HCT116 (cell line): ENCODE measurements at regions not wholly inside any gene's neighbourhood (a gene's known extent, or its start where the extent isn't known, plus 50 kb on each side); places are given as distances from the start of the nearest gene placed in this dataset.

ENCODE experiments used
- ELF1 ChIP-seq: IDR thresholded peaks from 2 replicates; pipeline ENCODE4 v1.6.1; 2012; ENCODE audit warnings: low read depth, borderline replicate concordance
- EZH2phosphoT487 ChIP-seq: fragments of 200-600 bp; IDR thresholded peaks from 2 replicates; pipeline ENCODE4 v1.6.1; 2018; ENCODE audit warnings: antibody characterized with exemption, borderline replicate concordance
- POLR2A ChIP-seq: IDR thresholded peaks from 2 replicates; pipeline ENCODE4 v1.7.0; 2011; ENCODE audit warnings: borderline replicate concordance; ENCODE audit not compliant: insufficient read depth, insufficient read length; ENCODE audit errors: extremely low read depth
- POLR2AphosphoS5 ChIP-seq: IDR thresholded peaks from 2 replicates; pipeline ENCODE4 v1.6.1; 2011; ENCODE audit warnings: mild to moderate bottlenecking, low read depth, low read length, moderate library complexity
- RAD21 ChIP-seq: IDR thresholded peaks from 2 replicates; pipeline ENCODE4 v1.6.1; 2012; ENCODE audit warnings: low read depth, mild to moderate bottlenecking
- SRF ChIP-seq: IDR thresholded peaks from 2 replicates; pipeline ENCODE4 v1.6.1; 2012; ENCODE audit warnings: low read depth
- TCF7L2 ChIP-seq: IDR thresholded peaks from 2 replicates; pipeline ENCODE4 v1.7.0; 2011; ENCODE audit warnings: borderline replicate concordance, inconsistent platforms; ENCODE audit not compliant: insufficient read depth, insufficient read length; ENCODE audit errors: extremely low read depth
- TF ChIP-seq, protein P1 (sequence below): IDR thresholded peaks from 2 replicates; pipeline ENCODE4 v1.6.1; 2012
- TF ChIP-seq, protein P2 (sequence below), 3 experiments: fragments of 200-600 bp in 1 of 3; sonication (generic) in 1 of 3; IDR thresholded peaks in 2 of 3; conservative IDR thresholded peaks in 1 of 3; 2 replicates each; pipeline ENCODE4 v1.5.1; 2012 to 2017; ENCODE audit warnings: low read depth in 2 of 3, low read length in 2 of 3, antibody characterized with exemption in 1 of 3, borderline replicate concordance in 1 of 3, control low read depth in 1 of 3, mild to moderate bottlenecking in 1 of 3, mixed read lengths in 1 of 3, mixed run types in 1 of 3, moderate library complexity in 1 of 3; ENCODE audit not compliant: insufficient read depth in 1 of 3
- TF ChIP-seq, protein P3 (sequence below): IDR thresholded peaks from 2 replicates; pipeline ENCODE4 v1.6.1; 2012; ENCODE audit warnings: low read depth
- TF ChIP-seq, protein P4 (sequence below): IDR thresholded peaks from 2 replicates; pipeline ENCODE4 v1.6.1; 2012

DNA sequence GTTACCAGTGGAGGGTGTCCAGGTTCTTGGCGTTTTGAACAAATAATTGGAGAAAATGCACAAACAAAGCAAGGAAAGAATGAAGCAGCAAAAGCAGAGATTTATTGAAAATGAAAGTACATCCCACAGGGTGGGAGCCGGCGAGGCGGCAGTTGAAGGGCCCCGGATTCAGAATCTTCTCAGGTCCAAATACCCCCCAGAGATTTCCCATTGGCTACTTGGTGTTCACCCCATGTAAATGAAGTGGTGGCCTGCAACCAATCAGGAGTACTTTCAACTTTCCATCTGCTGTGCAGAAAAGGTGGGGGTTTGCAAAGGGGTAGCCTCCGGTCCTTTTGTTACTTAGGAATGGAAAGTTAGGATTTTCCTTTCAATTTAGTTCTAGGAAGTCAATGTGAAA, 1447.0 kb downstream of the C4orf33 start:
- TF ChIP-seq, protein P1, sequence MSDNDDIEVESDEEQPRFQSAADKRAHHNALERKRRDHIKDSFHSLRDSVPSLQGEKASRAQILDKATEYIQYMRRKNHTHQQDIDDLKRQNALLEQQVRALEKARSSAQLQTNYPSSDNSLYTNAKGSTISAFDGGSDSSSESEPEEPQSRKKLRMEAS: no peak
- TF ChIP-seq, protein P2, sequence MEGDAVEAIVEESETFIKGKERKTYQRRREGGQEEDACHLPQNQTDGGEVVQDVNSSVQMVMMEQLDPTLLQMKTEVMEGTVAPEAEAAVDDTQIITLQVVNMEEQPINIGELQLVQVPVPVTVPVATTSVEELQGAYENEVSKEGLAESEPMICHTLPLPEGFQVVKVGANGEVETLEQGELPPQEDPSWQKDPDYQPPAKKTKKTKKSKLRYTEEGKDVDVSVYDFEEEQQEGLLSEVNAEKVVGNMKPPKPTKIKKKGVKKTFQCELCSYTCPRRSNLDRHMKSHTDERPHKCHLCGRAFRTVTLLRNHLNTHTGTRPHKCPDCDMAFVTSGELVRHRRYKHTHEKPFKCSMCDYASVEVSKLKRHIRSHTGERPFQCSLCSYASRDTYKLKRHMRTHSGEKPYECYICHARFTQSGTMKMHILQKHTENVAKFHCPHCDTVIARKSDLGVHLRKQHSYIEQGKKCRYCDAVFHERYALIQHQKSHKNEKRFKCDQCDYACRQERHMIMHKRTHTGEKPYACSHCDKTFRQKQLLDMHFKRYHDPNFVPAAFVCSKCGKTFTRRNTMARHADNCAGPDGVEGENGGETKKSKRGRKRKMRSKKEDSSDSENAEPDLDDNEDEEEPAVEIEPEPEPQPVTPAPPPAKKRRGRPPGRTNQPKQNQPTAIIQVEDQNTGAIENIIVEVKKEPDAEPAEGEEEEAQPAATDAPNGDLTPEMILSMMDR (IDR thresholded peaks at IDR 0.05 in 2 of 3, conservative IDR thresholded peaks at IDR 0.05 in 1 of 3; ENCODE audit: borderline replicate concordance in 1 of 3, insufficient read depth in 1 of 3, low read depth in 2 of 3, low read length in 2 of 3): no peak
- no peak for TF ChIP-seq SRF
- TF ChIP-seq POLR2A: no peak
- no peak for TF ChIP-seq RAD21
- no peak for TF ChIP-seq EZH2phosphoT487
- TF ChIP-seq, protein P3, sequence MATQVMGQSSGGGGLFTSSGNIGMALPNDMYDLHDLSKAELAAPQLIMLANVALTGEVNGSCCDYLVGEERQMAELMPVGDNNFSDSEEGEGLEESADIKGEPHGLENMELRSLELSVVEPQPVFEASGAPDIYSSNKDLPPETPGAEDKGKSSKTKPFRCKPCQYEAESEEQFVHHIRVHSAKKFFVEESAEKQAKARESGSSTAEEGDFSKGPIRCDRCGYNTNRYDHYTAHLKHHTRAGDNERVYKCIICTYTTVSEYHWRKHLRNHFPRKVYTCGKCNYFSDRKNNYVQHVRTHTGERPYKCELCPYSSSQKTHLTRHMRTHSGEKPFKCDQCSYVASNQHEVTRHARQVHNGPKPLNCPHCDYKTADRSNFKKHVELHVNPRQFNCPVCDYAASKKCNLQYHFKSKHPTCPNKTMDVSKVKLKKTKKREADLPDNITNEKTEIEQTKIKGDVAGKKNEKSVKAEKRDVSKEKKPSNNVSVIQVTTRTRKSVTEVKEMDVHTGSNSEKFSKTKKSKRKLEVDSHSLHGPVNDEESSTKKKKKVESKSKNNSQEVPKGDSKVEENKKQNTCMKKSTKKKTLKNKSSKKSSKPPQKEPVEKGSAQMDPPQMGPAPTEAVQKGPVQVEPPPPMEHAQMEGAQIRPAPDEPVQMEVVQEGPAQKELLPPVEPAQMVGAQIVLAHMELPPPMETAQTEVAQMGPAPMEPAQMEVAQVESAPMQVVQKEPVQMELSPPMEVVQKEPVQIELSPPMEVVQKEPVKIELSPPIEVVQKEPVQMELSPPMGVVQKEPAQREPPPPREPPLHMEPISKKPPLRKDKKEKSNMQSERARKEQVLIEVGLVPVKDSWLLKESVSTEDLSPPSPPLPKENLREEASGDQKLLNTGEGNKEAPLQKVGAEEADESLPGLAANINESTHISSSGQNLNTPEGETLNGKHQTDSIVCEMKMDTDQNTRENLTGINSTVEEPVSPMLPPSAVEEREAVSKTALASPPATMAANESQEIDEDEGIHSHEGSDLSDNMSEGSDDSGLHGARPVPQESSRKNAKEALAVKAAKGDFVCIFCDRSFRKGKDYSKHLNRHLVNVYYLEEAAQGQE: no peak
- TF ChIP-seq ELF1: no peak
- TF ChIP-seq POLR2AphosphoS5: no peak
- TF ChIP-seq, protein P4, sequence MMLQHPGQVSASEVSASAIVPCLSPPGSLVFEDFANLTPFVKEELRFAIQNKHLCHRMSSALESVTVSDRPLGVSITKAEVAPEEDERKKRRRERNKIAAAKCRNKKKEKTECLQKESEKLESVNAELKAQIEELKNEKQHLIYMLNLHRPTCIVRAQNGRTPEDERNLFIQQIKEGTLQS: no peak
- TF ChIP-seq TCF7L2: no peak
